Type B pancreatic cell (in vitro differentiated cells): ENCODE measurements at regions not wholly inside any gene's neighbourhood (a gene's known extent, or its start where the extent isn't known, plus 50 kb on each side); places are given as distances from the start of the nearest gene placed in this dataset.

Experiments
- DNase-seq: peaks from one replicate; pipeline ENCODE4 v3.0.0; 2021; ENCODE audit warnings: mixed read lengths; ENCODE audit not compliant: unreplicated experiment; ENCODE audit errors: extremely low spot score
- H3K27ac Mint-ChIP-seq: 2 replicates; pipeline ENCODE4 v1.8.0; 2021; ENCODE audit warnings: mild to moderate bottlenecking, mixed read lengths
- H3K27me3 Mint-ChIP-seq: 2 replicates; pipeline ENCODE4 v1.8.0; 2021; ENCODE audit warnings: mixed read lengths
- H3K36me3 Mint-ChIP-seq: 2 replicates; pipeline ENCODE4 v1.8.0; 2021; ENCODE audit warnings: mixed read lengths
- H3K4me1 Mint-ChIP-seq: one replicate; pipeline ENCODE4 v1.8.0; 2021; ENCODE audit warnings: mixed read lengths; ENCODE audit not compliant: unreplicated experiment
- H3K4me3 Mint-ChIP-seq: 2 replicates; pipeline ENCODE4 v1.8.0; 2021; ENCODE audit warnings: mild to moderate bottlenecking, mixed read lengths
- H3K9me3 Mint-ChIP-seq: 2 replicates; pipeline ENCODE4 v1.8.0; 2021; ENCODE audit warnings: mixed read lengths
- TF ChIP-seq, protein P1 (sequence below): fragments of 200-600 bp; sonication (generic); conservative IDR thresholded peaks from 2 replicates; pipeline ENCODE4 v1.5.0; 2021; ENCODE audit warnings: antibody characterized with exemption, mild to moderate bottlenecking

DNA sequence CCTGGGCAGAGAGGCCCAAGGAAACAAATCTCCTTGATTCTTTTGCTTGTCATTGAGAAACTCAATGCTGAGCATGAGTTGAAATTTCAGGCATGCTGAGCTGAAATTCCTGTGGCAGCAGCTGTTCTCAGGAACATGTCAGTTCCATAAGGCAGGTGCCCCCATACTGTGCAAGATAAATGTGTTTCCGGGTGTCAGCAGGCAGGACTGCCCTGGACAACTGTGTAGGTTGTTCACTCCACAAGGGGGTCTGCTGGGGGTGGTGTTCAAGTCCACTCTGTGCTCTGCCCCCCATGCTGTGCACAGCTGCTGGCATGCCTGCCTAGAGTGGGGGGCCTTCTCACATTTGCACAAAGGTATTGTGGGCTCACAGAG, 133.7 kb downstream of the CTTN start:
- Mint-ChIP-seq H3K4me1 (peaks cover 10% of the 10 kb centered on the region), H3K36me3 (no peaks in the 10 kb centered on the region), H3K27me3 (no peaks in the 10 kb centered on the region), H3K9me3 (no peaks in the 10 kb centered on the region), H3K27ac (no peak overlapping the region), H3K4me3 (no peak overlapping the region)
- no peak for DNase-seq
- TF ChIP-seq, protein P1, sequence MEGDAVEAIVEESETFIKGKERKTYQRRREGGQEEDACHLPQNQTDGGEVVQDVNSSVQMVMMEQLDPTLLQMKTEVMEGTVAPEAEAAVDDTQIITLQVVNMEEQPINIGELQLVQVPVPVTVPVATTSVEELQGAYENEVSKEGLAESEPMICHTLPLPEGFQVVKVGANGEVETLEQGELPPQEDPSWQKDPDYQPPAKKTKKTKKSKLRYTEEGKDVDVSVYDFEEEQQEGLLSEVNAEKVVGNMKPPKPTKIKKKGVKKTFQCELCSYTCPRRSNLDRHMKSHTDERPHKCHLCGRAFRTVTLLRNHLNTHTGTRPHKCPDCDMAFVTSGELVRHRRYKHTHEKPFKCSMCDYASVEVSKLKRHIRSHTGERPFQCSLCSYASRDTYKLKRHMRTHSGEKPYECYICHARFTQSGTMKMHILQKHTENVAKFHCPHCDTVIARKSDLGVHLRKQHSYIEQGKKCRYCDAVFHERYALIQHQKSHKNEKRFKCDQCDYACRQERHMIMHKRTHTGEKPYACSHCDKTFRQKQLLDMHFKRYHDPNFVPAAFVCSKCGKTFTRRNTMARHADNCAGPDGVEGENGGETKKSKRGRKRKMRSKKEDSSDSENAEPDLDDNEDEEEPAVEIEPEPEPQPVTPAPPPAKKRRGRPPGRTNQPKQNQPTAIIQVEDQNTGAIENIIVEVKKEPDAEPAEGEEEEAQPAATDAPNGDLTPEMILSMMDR, result no peak

DNA sequence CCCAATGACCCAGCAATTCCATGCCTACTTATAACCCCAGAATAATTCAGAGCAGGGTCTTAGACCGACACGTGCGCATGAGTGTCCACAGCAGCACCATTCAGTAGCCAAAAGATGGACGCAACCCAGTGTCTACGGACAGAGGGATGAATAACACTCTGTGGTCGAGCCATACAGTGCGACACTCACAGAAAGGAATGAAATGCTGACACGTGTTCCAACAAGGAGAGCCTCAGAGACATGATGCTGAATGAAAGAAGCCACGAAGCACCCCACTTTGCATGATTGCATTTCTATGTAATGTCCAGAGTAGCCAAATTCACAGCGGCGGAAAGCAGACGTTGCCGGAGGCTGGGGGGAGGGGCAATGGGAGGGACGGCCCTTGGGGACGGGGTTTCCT, 134.4 kb downstream of the CTTN start:
- TF ChIP-seq, protein P1, result no peak
- Mint-ChIP-seq H3K9me3 (no peaks in the 10 kb centered on the region), H3K27ac (no peak overlapping the region), H3K27me3 (no peaks in the 10 kb centered on the region), H3K4me3 (no peak overlapping the region), H3K36me3 (no peaks in the 10 kb centered on the region), H3K4me1 (peaks cover 10% of the 10 kb centered on the region)
- DNase-seq, result no peak

DNA sequence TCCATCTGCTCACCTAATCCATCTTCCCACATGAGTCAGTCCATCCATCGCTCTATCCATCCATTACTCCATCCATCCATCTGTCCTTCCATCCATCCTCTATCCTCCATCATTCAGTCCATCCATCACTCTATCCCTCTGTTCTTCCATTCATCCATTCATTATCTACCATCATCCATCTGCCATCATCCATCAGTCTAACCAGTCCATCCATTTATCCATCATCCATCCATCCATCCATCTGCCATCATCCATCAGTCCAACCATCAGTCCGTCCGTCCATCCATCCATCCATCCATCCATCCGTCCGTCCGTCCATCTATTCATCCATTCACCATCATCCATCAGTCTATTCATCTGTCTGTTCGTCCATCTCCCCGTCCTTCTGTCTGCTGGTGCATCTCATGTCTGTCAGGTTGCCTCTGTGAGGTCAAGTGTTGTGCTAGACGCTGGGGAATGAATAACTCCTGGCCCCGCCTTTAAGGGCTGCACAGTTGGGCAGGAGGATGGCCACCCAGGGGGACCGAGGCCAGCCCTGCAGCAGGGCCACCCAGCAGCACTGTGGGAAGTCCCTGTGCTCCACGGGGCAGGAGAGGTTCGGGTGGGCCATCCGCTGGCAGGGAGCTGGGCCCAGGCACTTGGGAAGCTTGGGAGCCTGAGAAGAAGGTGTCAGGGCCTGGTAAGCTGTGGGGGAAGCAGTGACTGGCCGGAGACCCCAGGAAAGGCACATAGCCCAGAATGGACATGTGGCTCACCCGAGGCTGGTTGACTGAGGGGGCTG, 137.1 kb downstream of the CTTN start:
- H3K4me3 Mint-ChIP-seq, result no peak overlapping the region
- no peak for DNase-seq
- TF ChIP-seq, protein P1, result no peak
- H3K27me3 Mint-ChIP-seq, result no peaks in the 10 kb centered on the region
- H3K4me1 Mint-ChIP-seq, result peaks cover 10% of the 10 kb centered on the region
- no peak overlapping the region for H3K27ac Mint-ChIP-seq
- no peaks in the 10 kb centered on the region for H3K9me3 Mint-ChIP-seq
- H3K36me3 Mint-ChIP-seq, result no peaks in the 10 kb centered on the region

DNA sequence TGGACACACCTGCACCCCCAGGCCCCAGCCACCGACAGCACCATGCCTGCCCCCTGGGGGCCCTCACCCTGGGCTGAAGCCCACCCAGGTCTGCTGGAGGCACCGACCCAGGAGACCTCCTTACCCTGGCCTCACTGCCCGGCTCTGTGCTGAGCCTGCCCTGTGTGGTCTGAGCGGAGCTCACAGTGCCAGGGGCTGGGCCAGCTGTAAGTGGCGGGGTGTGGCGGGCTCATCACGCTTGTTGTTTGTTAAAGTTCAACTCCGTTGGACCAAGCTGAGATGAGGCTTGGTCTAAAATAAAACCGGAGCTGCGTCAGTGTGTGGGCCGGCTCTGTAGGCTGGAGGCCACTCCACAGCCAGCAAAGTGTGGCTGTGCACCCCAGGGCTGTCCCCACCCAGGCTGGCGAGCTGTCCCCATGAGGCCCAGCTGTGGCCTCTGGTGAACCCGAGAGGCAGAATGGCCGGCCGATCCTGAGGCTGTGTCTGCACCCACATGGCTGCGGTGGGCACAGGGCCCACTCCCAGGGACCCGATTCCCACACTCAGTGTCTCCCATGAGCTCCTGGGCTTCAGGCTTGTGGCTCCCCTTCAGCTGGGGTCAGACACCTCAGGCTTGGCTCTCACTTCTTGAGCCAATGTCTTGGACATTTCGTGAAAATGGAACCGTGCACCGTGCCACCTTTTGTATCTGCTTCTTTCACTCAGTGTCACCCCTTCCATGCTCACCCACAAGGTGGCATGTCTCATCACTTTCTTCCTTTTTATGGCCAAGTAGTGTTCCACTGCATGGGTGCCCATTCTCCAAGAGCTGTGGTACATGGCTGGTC, 137.9 kb downstream of the CTTN start:
- no peak for DNase-seq
- Mint-ChIP-seq H3K27ac (no peak overlapping the region), H3K27me3 (no peaks in the 10 kb centered on the region), H3K9me3 (no peaks in the 10 kb centered on the region), H3K4me1 (peaks cover 10% of the 10 kb centered on the region), H3K4me3 (no peak overlapping the region), H3K36me3 (no peaks in the 10 kb centered on the region)
- TF ChIP-seq, protein P1, result no peak

DNA sequence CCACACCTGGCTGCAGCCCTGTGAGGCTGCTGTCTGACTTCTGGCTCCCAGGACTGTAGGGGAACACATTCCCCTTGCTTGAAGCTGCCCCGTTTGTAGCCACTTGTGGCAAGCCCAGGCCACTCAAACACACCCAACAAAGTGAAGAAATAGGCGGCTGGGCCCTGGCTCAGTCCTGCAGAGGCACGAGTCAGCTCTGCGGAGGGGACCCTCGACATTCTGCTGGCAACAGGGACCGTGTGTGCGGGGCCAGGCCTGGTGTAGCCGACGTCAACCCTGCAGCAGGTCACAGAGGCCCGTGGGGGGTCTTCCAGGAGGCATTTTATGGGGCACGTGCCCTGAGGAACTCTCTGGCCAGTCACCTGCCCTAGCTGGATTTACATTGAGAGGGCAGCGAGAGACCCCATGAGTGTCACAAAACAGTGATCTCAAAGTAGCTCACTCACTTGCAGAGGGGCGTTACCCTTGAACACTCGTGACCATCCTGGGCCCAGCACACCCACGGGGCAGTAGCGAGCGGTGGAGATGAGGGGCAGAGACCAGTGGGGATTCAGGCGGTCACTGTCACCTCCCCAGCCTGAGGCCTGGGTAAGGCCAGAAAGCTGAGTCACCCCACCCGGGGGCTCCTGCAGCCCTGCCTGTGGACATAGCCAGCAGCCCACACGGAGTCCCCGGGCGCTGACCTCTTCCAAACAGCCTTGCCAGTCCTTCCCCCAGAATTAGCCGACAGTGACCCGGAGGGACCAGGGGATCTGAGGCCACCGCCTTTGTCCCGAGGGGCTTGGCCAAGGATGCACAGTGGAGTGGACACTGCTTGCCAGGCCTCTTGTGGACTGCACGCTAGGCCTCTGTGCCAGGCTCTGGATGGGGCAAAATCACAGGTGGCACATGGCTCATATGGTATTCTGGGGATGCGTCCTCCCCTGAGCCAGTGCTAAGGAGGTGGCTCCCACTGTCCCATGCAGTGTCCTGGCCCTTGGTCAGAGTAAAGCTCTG, 139.5 kb downstream of the CTTN start:
- H3K4me1 Mint-ChIP-seq, result no peaks in the 10 kb centered on the region

More for the DNA sequence above, 139.5 kb downstream of the CTTN start:
- Mint-ChIP-seq H3K4me3 (no peak overlapping the region), H3K9me3 (no peaks in the 10 kb centered on the region), H3K27me3 (no peaks in the 10 kb centered on the region), H3K36me3 (no peaks in the 10 kb centered on the region), H3K27ac (no peak overlapping the region)
- TF ChIP-seq, protein P1, result no peak
- no peak for DNase-seq
